Liver (tissue), 3 donors: ENCODE measurements at regions not wholly inside any gene's neighbourhood (a gene's known extent, or its start where the extent isn't known, plus 50 kb on each side); places are given as distances from the start of the nearest gene placed in this dataset.

Experiments used
- ATF3 ChIP-seq: IDR thresholded peaks from 2 replicates; pipeline ENCODE4 v1.6.1; 2016; ENCODE audit warnings: antibody characterized with exemption
- CTCF ChIP-seq: fragments of 150-350 bp; IDR thresholded peaks from 2 replicates; pipeline ENCODE4 v1.5.1; 2017; ENCODE audit warnings: improper control_type of control experiment, low read depth, low read length; ENCODE audit not compliant: missing input control
- FOXA1 ChIP-seq: IDR thresholded peaks from 2 replicates; pipeline ENCODE4 v1.6.1; 2016; ENCODE audit warnings: antibody characterized with exemption
- FOXA2 ChIP-seq: IDR thresholded peaks from 2 replicates; pipeline ENCODE4 v1.6.1; 2016; ENCODE audit warnings: antibody characterized with exemption
- HNF4G ChIP-seq: IDR thresholded peaks from 2 replicates; pipeline ENCODE4 v1.6.1; 2016; ENCODE audit warnings: antibody characterized with exemption
- JUND ChIP-seq, 2 donors: IDR thresholded peaks; 2 replicates each; pipeline ENCODE4 v1.6.1; 2016; ENCODE audit warnings: antibody characterized with exemption in 2 of 2
- RAD21 ChIP-seq, 2 donors: IDR thresholded peaks; 2 replicates each; pipeline ENCODE4 v1.6.1; 2016; ENCODE audit warnings: antibody characterized with exemption in 2 of 2, mild to moderate bottlenecking in 2 of 2
- TAF1 ChIP-seq: conservative IDR thresholded peaks from 2 replicates; pipeline ENCODE4 v1.6.1; 2016; ENCODE audit warnings: antibody characterized with exemption, mild to moderate bottlenecking
- YY1 ChIP-seq: IDR thresholded peaks from 2 replicates; pipeline ENCODE4 v1.6.1; 2016; ENCODE audit warnings: antibody characterized with exemption, mild to moderate bottlenecking
- TF ChIP-seq, protein P1 (sequence below): IDR thresholded peaks from 2 replicates; pipeline ENCODE4 v1.6.1; 2016; ENCODE audit warnings: antibody characterized with exemption
- donor health status: healthy.
- donor health status: healthy.

DNA sequence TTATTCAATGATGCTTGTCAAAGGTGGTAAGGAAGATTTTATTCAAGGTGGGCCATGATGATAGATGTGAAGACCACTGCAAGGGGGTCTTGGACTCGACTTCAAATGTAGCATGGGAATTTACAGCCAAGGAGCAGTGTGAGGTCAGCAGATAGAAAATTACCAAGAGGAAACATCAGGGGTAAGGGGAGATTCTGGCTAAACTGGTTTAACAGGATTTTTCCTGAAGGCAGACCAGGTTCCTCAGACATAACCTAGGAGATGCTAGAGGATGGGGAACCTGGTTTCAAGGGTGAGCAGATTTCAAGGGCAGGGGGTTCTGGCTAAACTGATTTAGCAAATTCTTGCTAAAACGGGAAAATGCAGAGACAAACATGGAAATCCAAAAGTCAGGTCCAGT is 464.9 kb downstream of the TAFA4 start:
- no peak for TF ChIP-seq CTCF
- no peak for TF ChIP-seq FOXA1
- TF ChIP-seq RAD21 (IDR thresholded peaks at IDR 0.05) = no peak
- TF ChIP-seq JUND (IDR thresholded peaks at IDR 0.05) = no peak
- TF ChIP-seq, protein P1, sequence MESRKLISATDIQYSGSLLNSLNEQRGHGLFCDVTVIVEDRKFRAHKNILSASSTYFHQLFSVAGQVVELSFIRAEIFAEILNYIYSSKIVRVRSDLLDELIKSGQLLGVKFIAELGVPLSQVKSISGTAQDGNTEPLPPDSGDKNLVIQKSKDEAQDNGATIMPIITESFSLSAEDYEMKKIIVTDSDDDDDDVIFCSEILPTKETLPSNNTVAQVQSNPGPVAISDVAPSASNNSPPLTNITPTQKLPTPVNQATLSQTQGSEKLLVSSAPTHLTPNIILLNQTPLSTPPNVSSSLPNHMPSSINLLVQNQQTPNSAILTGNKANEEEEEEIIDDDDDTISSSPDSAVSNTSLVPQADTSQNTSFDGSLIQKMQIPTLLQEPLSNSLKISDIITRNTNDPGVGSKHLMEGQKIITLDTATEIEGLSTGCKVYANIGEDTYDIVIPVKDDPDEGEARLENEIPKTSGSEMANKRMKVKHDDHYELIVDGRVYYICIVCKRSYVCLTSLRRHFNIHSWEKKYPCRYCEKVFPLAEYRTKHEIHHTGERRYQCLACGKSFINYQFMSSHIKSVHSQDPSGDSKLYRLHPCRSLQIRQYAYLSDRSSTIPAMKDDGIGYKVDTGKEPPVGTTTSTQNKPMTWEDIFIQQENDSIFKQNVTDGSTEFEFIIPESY = no peak
- TF ChIP-seq FOXA2 = no peak
- TF ChIP-seq HNF4G = no peak
- TF ChIP-seq YY1 = no peak
- no peak for TF ChIP-seq TAF1
- TF ChIP-seq ATF3 = no peak
